Gastroesophageal sphincter (tissue), 3 donors: ENCODE measurements at regions not wholly inside any gene's neighbourhood (a gene's known extent, or its start where the extent isn't known, plus 50 kb on each side); places are given as distances from the start of the nearest gene placed in this dataset.

Source experiments
- POLR2A ChIP-seq, 2 donors: fragments of 450-650 bp; IDR thresholded peaks; one replicate each; pipeline ENCODE4 v1.6.1; 2017; ENCODE audit warnings: antibody characterized with exemption in 2 of 2, mild to moderate bottlenecking in 2 of 2, moderate library complexity in 1 of 2
- TF ChIP-seq, protein P1 (sequence below), 4 experiments: fragments of 200-600 bp in 2 of 4; fragments of 450-650 bp in 2 of 4; sonication (generic) in 1 of 4; IDR thresholded peaks; one replicate each; pipeline ENCODE4 v1.5.1; 2017 to 2019; ENCODE audit warnings: antibody characterized with exemption in 4 of 4, mild to moderate bottlenecking in 2 of 4, moderate library complexity in 2 of 4

GRCh38 chr1:80987824-80988223, 812.9 kb upstream of the ADGRL2 start:
- no peak for TF ChIP-seq POLR2A (IDR thresholded peaks at IDR 0.05)
- TF ChIP-seq, protein P1, sequence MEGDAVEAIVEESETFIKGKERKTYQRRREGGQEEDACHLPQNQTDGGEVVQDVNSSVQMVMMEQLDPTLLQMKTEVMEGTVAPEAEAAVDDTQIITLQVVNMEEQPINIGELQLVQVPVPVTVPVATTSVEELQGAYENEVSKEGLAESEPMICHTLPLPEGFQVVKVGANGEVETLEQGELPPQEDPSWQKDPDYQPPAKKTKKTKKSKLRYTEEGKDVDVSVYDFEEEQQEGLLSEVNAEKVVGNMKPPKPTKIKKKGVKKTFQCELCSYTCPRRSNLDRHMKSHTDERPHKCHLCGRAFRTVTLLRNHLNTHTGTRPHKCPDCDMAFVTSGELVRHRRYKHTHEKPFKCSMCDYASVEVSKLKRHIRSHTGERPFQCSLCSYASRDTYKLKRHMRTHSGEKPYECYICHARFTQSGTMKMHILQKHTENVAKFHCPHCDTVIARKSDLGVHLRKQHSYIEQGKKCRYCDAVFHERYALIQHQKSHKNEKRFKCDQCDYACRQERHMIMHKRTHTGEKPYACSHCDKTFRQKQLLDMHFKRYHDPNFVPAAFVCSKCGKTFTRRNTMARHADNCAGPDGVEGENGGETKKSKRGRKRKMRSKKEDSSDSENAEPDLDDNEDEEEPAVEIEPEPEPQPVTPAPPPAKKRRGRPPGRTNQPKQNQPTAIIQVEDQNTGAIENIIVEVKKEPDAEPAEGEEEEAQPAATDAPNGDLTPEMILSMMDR (IDR thresholded peaks at IDR 0.05) = no peak
